Peyer's patch (tissue), 4 donors: ENCODE measurements at regions not wholly inside any gene's neighbourhood (a gene's known extent, or its start where the extent isn't known, plus 50 kb on each side); places are given as distances from the start of the nearest gene placed in this dataset.

Source experiments
- DNase-seq, 3 donors: peaks; one replicate each; pipeline ENCODE4 v3.0.0-alpha.2; 2017 to 2019
- H3K27ac ChIP-seq, 4 donors: fragments of 200-600 bp; sonication (generic); one replicate each; pipeline ENCODE4 v1.5.1; 2016 to 2019
- H3K27me3 ChIP-seq, 2 donors: fragments of 200-600 bp; sonication (generic); one replicate each; pipeline ENCODE4 v1.5.1; 2019
- H3K36me3 ChIP-seq, 3 donors: fragments of 200-600 bp; sonication (generic); one replicate each; pipeline ENCODE4 v1.5.1; 2016 to 2019
- H3K4me1 ChIP-seq, 4 donors: fragments of 200-600 bp; sonication (generic); one replicate each; pipeline ENCODE4 v1.5.1; 2016 to 2019
- H3K4me3 ChIP-seq, 4 donors: fragments of 200-600 bp; sonication (generic); 1 replicate in 3 of 4; 2 replicates in 1 of 4; pipeline ENCODE4 v1.5.1; 2016 to 2019; ENCODE audit warnings: mild to moderate bottlenecking in 1 of 4
- H3K9me3 ChIP-seq, 4 donors: fragments of 200-600 bp; sonication (generic); one replicate each; pipeline ENCODE4 v1.5.1; 2016 to 2019; ENCODE audit warnings: mild to moderate bottlenecking in 1 of 4
- POLR2A ChIP-seq, 2 donors: fragments of 450-650 bp; IDR thresholded peaks; one replicate each; pipeline ENCODE4 v1.5.1; 2017; ENCODE audit warnings: antibody characterized with exemption in 2 of 2, mild to moderate bottlenecking in 2 of 2, moderate library complexity in 2 of 2
- TF ChIP-seq, protein P1 (sequence below), 6 experiments: fragments of 450-650 bp in 4 of 6; fragments of 200-600 bp in 2 of 6; sonication (generic) in 1 of 6; IDR thresholded peaks; one replicate each; pipeline ENCODE4 v1.5.1; 2017 to 2019; ENCODE audit warnings: antibody characterized with exemption in 6 of 6, mild to moderate bottlenecking in 3 of 6, moderate library complexity in 1 of 6

DNA sequence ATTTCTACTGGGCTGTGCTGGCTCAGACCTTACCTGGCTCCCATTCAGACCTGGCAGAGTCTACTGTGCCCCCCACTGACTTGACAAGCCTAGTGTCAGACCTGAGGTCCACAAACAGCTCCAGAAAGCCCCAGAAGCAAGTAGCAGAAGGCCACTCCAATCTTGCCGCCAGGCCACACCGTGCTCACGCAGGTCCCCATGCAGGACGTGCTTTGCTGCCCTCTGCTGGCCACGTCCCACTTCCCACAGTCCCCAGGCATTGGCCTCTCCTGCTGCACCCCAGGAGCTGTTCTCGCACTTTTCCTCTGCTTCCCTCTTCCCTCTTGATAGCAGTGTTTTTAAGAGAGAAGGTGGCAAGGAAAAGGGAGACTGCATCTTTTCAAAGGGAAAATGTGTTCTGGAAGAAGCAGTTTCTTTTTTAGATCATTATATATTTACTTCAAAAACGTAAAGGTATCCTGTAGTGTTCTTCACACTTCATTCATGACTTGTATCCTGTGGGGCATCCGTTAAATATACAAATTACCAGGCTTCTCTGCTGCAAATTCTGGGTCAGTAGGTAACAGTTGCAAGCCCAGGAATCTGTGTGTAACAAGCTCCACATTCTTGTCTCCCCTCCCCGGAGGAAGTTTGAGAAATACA lies 81.4 kb upstream of the PAPOLG start:
- Histone ChIP-seq H3K36me3 (no peaks in the 10 kb centered on the region), H3K27me3 (no peaks in the 10 kb centered on the region), H3K4me1 (peaks cover 0 to 4% (median 0%) of the 10 kb centered on the region in 4 donors), H3K9me3 (no peaks in the 10 kb centered on the region), H3K4me3 (no peak overlapping the region), H3K27ac (no peak overlapping the region)
- peak; percentile 84 to 94 (median 89) for DNase-seq
- no peak for TF ChIP-seq POLR2A (IDR thresholded peaks at IDR 0.05)
- TF ChIP-seq, protein P1, sequence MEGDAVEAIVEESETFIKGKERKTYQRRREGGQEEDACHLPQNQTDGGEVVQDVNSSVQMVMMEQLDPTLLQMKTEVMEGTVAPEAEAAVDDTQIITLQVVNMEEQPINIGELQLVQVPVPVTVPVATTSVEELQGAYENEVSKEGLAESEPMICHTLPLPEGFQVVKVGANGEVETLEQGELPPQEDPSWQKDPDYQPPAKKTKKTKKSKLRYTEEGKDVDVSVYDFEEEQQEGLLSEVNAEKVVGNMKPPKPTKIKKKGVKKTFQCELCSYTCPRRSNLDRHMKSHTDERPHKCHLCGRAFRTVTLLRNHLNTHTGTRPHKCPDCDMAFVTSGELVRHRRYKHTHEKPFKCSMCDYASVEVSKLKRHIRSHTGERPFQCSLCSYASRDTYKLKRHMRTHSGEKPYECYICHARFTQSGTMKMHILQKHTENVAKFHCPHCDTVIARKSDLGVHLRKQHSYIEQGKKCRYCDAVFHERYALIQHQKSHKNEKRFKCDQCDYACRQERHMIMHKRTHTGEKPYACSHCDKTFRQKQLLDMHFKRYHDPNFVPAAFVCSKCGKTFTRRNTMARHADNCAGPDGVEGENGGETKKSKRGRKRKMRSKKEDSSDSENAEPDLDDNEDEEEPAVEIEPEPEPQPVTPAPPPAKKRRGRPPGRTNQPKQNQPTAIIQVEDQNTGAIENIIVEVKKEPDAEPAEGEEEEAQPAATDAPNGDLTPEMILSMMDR (IDR thresholded peaks at IDR 0.05), result peak; percentile 48 to 91 (median 68)

DNA sequence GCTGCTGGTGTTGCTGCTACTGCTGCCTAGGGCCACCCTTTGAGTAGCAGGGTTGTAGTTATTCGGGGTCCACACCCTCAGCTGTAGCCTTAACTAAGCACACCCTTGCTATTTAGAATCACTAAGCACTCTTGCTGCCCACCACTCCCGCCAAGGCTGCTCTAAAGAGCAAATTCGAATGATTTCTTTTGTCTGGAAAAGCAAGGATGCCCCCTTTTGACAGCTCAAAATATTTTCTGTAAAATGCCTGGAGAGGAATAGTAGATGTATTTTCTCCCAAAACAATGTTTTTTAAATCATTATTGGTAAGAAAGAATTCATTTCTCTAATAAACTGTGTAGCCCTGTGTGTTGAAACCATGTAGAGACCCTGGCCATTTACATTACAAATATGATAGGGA lies 80.8 kb upstream of the PAPOLG start:
- Histone ChIP-seq H3K27ac (no peak overlapping the region), H3K36me3 (no peaks in the 10 kb centered on the region), H3K4me3 (no peak overlapping the region), H3K4me1 (peaks cover 0 to 4% (median 0%) of the 10 kb centered on the region in 4 donors), H3K9me3 (no peaks in the 10 kb centered on the region), H3K27me3 (no peaks in the 10 kb centered on the region)
- TF ChIP-seq POLR2A (IDR thresholded peaks at IDR 0.05), result no peak
- TF ChIP-seq, protein P1 (IDR thresholded peaks at IDR 0.05), result no peak
- DNase-seq, result no peak

DNA sequence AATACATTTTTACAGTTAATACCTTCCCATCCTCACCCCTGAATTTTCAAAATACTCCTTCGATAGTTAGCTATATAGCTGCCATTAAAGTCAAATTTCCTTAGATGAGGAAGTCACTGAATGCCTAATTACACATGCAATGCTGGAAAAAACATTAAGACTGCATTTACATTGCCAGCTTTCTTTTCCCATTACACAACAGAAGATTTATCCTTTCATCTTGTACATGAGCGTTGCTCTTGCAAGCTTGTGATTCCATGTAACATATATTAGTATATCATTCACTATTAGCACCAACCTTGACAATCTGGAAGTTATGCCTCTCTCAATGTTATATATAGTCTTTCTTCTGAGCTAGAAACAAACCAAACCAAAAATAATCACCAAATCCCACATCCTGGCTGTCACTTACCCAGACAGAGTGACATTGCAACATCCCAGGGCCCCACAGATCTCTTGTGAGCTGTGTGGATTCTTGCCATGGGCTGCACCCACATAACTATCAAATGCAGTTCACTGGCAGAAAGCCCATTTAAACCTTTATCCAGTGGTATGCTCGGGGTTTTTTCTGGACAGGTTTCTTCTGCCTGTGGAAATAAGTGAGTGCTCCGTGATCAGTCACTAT lies 79.2 kb upstream of the PAPOLG start:
- no peak overlapping the region for H3K27ac ChIP-seq
- no peak overlapping the region for H3K4me3 ChIP-seq
- H3K36me3 ChIP-seq, result no peaks in the 10 kb centered on the region
- no peaks in the 10 kb centered on the region for H3K9me3 ChIP-seq
- DNase-seq, result no peak
- no peaks in the 10 kb centered on the region for H3K27me3 ChIP-seq
- TF ChIP-seq, protein P1 (IDR thresholded peaks at IDR 0.05), result no peak
- no peak for TF ChIP-seq POLR2A (IDR thresholded peaks at IDR 0.05)
- H3K4me1 ChIP-seq, result peaks cover 0 to 4% (median 0%) of the 10 kb centered on the region in 4 donors

DNA sequence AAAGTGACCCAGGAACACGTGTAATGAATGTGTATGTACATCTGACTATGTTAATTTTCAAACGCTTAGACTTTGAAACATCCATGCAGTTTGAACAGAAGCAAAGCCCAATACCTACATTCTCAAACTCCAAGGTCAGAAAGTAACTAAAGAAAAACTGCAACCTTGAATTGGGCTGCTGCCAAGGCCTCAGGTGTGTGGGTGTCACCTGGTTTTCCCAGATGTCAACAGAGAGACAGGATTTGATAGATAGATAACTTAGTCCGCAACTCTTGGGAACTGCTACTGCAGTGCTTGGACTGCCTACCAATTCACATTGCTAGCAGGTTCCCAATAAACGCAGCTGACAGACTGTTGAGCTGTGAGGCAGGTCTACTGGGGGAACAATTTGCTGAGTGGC lies 78.7 kb upstream of the PAPOLG start:
- DNase-seq, result no peak
- Histone ChIP-seq H3K4me1 (peaks cover 0 to 4% (median 0%) of the 10 kb centered on the region in 4 donors), H3K9me3 (no peaks in the 10 kb centered on the region), H3K36me3 (no peaks in the 10 kb centered on the region), H3K27ac (no peak overlapping the region), H3K27me3 (no peaks in the 10 kb centered on the region), H3K4me3 (no peak overlapping the region)
- TF ChIP-seq, protein P1 (IDR thresholded peaks at IDR 0.05), result no peak
- no peak for TF ChIP-seq POLR2A (IDR thresholded peaks at IDR 0.05)

DNA sequence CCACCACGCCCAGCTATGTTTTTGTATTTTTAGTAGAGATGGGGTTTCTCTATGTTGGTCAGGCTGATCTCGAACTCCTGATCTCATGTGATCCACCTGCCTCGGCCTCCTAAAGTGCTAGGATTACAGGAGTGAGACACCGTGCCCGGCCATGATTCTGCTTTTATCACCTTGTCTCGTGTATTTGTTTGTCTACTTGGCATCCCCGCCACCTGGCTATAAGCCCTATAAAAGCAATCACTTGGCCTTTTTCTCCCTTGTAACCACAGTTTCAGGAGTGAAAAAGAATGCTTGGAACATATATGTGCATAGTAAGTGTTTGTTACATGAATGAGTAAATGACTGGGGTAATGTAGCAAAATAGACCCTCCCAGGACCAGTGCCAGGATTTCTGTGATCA lies 77.5 kb upstream of the PAPOLG start:
- H3K36me3 ChIP-seq, result no peaks in the 10 kb centered on the region
- no peaks in the 10 kb centered on the region for H3K9me3 ChIP-seq
- no peak for DNase-seq
- H3K4me3 ChIP-seq, result no peak overlapping the region
- peaks cover 0 to 4% (median 0%) of the 10 kb centered on the region in 4 donors for H3K4me1 ChIP-seq
- H3K27me3 ChIP-seq, result no peaks in the 10 kb centered on the region
- no peak overlapping the region for H3K27ac ChIP-seq
- TF ChIP-seq POLR2A (IDR thresholded peaks at IDR 0.05), result no peak
- TF ChIP-seq, protein P1 (IDR thresholded peaks at IDR 0.05), result no peak
